Prostate gland (tissue), 2 donors: ENCODE measurements at regions not wholly inside any gene's neighbourhood (a gene's known extent, or its start where the extent isn't known, plus 50 kb on each side); places are given as distances from the start of the nearest gene placed in this dataset.
A peak's percentile ranks its signal among the peaks of the same experiment; 100 is the strongest.

ENCODE experiments used
- DNase-seq: peaks from one replicate; pipeline ENCODE4 v3.0.0-alpha.2; 2019; ENCODE audit warnings: low spot score
- H3K27ac ChIP-seq, 2 donors: fragments of 200-600 bp; sonication (generic); 2 replicates each; pipeline ENCODE4 v1.5.1; 2017 to 2019
- H3K27me3 ChIP-seq: fragments of 200-600 bp; sonication (generic); replicated peaks from 2 replicates; pipeline ENCODE4 v1.5.1; 2019; ENCODE audit not compliant: insufficient read depth
- H3K36me3 ChIP-seq, 2 donors: fragments of 200-600 bp; sonication (generic); 1 replicate in 1 of 2; 2 replicates in 1 of 2; pipeline versions ENCODE4 v1.5.1 to v1.8.1; 2017 to 2019
- H3K4me1 ChIP-seq: fragments of 200-600 bp; sonication (generic); replicated peaks from 2 replicates; pipeline ENCODE4 v1.5.1; 2019
- H3K4me3 ChIP-seq, 2 donors: fragments of 200-600 bp; sonication (generic); 2 replicates each; pipeline ENCODE4 v1.5.1; 2017 to 2019
- H3K9me3 ChIP-seq: fragments of 200-600 bp; sonication (generic); 2 replicates; pipeline ENCODE4 v1.5.1; 2017
- CTCF ChIP-seq, 4 experiments: fragments of 200-600 bp in 2 of 4; fragments of 450-650 bp in 2 of 4; sonication (generic) in 2 of 4; IDR thresholded peaks; 1 replicate in 3 of 4; 2 replicates in 1 of 4; pipeline ENCODE4 v1.5.1; 2016 to 2019; ENCODE audit warnings: antibody characterized with exemption in 4 of 4, mild to moderate bottlenecking in 2 of 4, moderate library complexity in 2 of 4
- POLR2A ChIP-seq: fragments of 450-650 bp; IDR thresholded peaks from one replicate; pipeline ENCODE4 v1.6.1; 2016; ENCODE audit warnings: antibody characterized with exemption, mild to moderate bottlenecking
- POLR2AphosphoS5 ChIP-seq: sonication (generic); formaldehyde crosslinking; IDR thresholded peaks from one replicate; pipeline ENCODE4 v1.6.1; 2017; ENCODE audit warnings: antibody characterized with exemption
- WGBS: methylation state at CpG from one replicate; pipeline ENCODE4 v1.1.5; 2018; 5-methylcytosine and 5-hydroxymethylcytosine counted together
- intact Hi-C: fragments of 100-400 bp; cut with DNase I; formaldehyde crosslinking; loops from one replicate; pipeline ENCODE4 v1.14.2; 2022

GRCh38 chr13:107025991-107026390, 458.1 kb upstream of the ARGLU1 start:
- Histone ChIP-seq H3K36me3 (no peaks in the 10 kb centered on the region), H3K27ac (no peak overlapping the region), H3K4me3 (no peak overlapping the region), H3K27me3 (no peaks in the 10 kb centered on the region), H3K9me3 (no peaks in the 10 kb centered on the region), H3K4me1 (no peaks in the 10 kb centered on the region)
- 22% methylated on average over 1 of the region's 1 CpG for WGBS
- TF ChIP-seq POLR2AphosphoS5 (peak; percentile 42), CTCF (IDR thresholded peaks at IDR 0.05) (no peak)
- intact Hi-C loops: no loop called here
- peak; percentile 15 for DNase-seq

GRCh38 chr13:107023335-107023734, 455.4 kb upstream of the ARGLU1 start:
- DNase-seq: no peak
- WGBS: 89% methylated on average over 2 of the region's 2 CpGs
- no peak overlapping the region for H3K27ac ChIP-seq
- TF ChIP-seq CTCF (IDR thresholded peaks at IDR 0.05): no peak
- no peak for TF ChIP-seq POLR2A
- no peak for TF ChIP-seq POLR2AphosphoS5
- no peaks in the 10 kb centered on the region for H3K9me3 ChIP-seq
- intact Hi-C loops: no loop called here
- H3K4me3 ChIP-seq: no peak overlapping the region
- H3K27me3 ChIP-seq: no peaks in the 10 kb centered on the region
- H3K4me1 ChIP-seq: no peaks in the 10 kb centered on the region
- H3K36me3 ChIP-seq: no peaks in the 10 kb centered on the region

DNA sequence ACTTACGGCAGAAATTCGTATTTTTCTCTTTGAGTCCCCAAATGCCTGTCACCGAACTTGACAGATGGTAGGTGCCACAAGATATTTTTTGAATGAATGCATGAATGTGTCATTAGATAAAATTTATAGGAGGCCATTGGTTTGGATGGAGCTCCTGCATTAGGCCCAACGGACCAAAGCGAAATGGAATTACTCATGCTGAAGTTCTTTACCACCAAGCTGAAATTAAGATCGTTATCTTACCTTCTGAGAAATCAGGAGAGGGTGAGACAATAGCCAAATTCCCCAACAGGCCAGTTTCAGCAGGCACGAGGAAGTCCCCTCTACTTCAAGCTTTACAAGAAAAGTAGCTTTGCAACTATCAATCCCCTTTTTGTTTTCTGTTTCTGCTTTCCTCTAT, 452.5 kb upstream of the ARGLU1 start:
- Histone ChIP-seq H3K9me3 (no peaks in the 10 kb centered on the region), H3K4me3 (no peak overlapping the region), H3K27me3 (no peaks in the 10 kb centered on the region), H3K36me3 (no peaks in the 10 kb centered on the region), H3K4me1 (no peaks in the 10 kb centered on the region), H3K27ac (no peak overlapping the region)
- WGBS: 59% methylated on average over 7 of the region's 7 CpGs
- no peak for DNase-seq
- no peak for TF ChIP-seq POLR2A
- TF ChIP-seq POLR2AphosphoS5: no peak
- no peak for TF ChIP-seq CTCF (IDR thresholded peaks at IDR 0.05)
- intact Hi-C loops: no loop called here

DNA sequence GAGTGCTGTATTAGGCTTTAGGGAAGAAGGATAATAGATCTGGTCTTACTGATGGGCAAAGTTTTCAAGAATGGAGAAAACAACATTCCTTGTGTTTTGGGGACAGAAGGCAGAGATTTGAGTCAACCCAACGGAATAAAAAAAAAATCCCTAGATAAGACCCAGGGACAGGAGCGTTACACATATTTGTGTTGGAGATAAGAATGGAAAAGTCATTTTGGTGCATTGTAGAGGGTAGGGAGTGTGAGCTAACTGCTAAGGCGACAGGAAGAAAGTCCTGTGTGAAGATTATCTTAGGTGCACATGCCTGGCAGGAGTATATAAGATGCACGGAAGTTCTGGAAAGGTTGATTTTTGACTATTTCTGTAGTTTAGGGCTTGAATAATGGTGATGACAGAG, 450.3 kb upstream of the ARGLU1 start:
- no peaks in the 10 kb centered on the region for H3K4me1 ChIP-seq
- H3K4me3 ChIP-seq: no peak overlapping the region
- 91% methylated on average over 4 of the region's 4 CpGs for WGBS
- H3K9me3 ChIP-seq: no peaks in the 10 kb centered on the region
- no peaks in the 10 kb centered on the region for H3K27me3 ChIP-seq
- intact Hi-C loops: no loop called here
- no peak for DNase-seq
- H3K36me3 ChIP-seq: no peaks in the 10 kb centered on the region
- no peak for TF ChIP-seq POLR2AphosphoS5
- no peak overlapping the region for H3K27ac ChIP-seq

GRCh38 chr13:107006661-107007060, 438.7 kb upstream of the ARGLU1 start:
- H3K4me1 ChIP-seq: no peaks in the 10 kb centered on the region
- whole genome bisulfite sequencing: 82% methylated on average over 2 of the region's 2 CpGs
- intact Hi-C loops: no loop called here
- no peaks in the 10 kb centered on the region for H3K36me3 ChIP-seq
- no peak overlapping the region for H3K27ac ChIP-seq
- H3K4me3 ChIP-seq: no peak overlapping the region
- H3K9me3 ChIP-seq: no peaks in the 10 kb centered on the region
- DNase-seq: no peak
- TF ChIP-seq POLR2AphosphoS5: no peak
- no peak for TF ChIP-seq CTCF (IDR thresholded peaks at IDR 0.05)
- no peak for TF ChIP-seq POLR2A
- H3K27me3 ChIP-seq: no peaks in the 10 kb centered on the region

- no peak for DNase-seq
- Histone ChIP-seq H3K4me1 (no peaks in the 10 kb centered on the region), H3K27me3 (no peaks in the 10 kb centered on the region), H3K9me3 (no peaks in the 10 kb centered on the region), H3K36me3 (no peaks in the 10 kb centered on the region), H3K4me3 (no peak overlapping the region), H3K27ac (no peak overlapping the region)
- 74% methylated on average over 4 of the region's 4 CpGs for WGBS
- intact Hi-C loops: no loop called here
- TF ChIP-seq POLR2A (no peak), CTCF (IDR thresholded peaks at IDR 0.05) (no peak), POLR2AphosphoS5 (no peak)
Observed at GRCh38 chr13:107005577-107005976, 437.6 kb upstream of the ARGLU1 start.
